ENCODE measurements at regions not wholly inside any gene's neighbourhood (a gene's known extent, or its start where the extent isn't known, plus 50 kb on each side); places are given as distances from the start of the nearest gene placed in this dataset.

DNA sequence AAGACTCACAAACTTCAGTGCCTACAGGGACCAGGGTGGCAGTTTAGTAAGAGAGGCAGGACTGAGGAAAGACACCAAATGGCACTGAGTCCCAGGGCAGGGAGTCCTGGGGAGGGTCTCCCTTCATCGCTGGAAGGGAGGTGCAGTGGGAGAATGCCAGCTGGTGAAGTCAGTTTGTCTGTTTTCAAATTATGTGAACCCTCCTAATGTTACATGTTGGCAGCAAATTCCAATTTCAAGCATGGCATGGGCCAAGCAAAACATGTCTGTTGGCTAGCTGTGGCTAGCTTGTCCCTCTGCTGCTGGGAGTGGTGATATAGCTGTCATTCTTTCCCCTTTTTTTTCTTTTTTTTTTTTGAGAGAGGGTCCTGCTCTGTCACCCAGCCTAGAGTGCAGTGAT lies 55.9 kb upstream of the HAAO start:
- no peak for DNase-seq

DNA sequence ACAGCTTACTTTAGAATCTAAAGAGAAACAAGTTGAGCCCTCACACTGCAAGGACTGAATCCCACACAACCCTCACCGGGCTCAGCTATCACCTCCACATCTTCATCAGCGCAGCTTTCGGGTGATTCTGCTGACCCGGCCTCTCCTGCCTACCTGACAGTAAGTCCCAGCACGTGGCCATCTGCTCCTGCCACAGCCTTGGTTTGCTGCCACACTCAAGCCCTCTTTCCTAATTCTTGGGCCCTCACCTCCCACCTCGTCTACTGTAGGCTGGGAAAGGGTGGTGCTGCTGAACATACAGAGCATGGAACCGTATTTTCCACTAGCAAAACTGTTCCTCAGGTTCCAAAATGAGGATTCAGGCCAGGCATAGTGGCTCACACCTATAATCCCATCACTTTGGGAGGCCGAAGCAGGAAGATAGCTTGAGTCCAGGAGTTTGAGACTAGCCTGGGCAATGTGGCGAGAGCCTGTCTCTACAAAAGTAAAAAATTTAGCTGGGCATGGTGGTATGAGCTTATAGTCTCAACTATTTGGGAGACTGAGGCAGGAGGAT lies 55.3 kb upstream of the HAAO start:
- DNase-seq, result no peak

- no peak for DNase-seq
Measured at GRCh38 chr2:42846932-42847595, 54.7 kb upstream of the HAAO start.

DNA sequence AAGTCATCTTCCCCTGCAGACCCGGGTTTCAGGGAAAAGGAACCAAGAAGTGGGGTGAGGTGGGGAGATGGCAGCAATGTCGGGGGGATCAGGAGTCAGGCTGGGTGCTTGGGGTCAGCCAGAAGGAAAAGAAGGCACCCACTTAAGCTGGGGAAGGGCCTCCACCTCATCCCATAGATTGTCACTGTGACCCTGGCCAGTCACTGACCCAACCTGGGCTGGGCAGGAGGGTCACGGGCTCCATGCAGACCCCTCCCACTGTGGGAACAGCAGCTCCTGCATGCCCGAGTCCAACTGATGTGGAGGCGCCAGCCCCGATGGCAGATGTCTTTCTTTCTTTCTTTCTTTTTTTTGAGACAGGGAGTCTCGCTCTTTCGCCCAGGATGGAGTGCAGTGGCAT lies 53.6 kb upstream of the HAAO start:
- no peak for DNase-seq

DNA sequence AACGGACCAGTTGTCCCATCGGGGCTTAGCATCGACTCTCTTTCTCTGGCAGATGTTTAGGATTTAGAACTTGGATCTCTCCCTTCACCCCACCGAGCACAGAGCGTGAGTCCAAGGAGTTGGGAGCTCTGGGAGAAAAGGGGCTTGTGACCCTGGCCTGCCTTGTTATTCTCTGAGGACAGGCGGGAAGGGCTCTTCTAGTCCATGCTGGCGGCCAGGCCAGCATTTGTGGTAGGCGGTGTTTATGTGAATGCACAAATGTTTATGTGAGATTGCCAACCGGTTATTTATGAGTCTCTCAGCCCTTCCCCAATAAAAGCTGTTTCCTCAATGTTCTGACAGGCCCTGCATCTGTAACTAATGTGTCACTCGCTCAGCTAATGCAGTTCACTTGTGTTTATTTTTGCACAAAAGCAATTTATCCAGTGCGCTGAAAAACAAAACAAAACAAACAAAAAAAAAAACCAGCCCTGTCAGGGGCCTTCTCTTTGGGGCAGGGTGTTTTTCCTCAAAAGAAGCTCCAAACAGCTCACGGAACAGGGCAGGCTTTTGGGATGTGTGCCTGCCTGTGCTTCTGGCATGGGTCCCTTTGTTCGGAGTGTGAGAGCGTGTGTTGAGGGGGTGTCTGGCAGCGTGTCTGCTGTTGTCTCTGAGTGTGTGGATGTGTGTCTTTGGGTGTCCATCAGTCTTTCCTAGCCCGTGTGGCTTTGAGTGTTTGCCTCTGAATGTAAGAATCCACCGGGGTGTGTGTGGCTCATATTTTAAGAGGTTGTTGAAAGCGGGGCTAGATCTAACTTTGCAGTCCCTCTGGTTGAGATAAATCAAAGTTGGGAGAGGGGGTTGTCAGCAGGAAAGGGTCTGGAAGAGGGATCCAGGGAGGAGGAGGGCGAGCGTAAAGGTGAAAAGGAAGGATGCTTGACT lies 52.8 kb upstream of the HAAO start:
- no peak for DNase-seq

DNA sequence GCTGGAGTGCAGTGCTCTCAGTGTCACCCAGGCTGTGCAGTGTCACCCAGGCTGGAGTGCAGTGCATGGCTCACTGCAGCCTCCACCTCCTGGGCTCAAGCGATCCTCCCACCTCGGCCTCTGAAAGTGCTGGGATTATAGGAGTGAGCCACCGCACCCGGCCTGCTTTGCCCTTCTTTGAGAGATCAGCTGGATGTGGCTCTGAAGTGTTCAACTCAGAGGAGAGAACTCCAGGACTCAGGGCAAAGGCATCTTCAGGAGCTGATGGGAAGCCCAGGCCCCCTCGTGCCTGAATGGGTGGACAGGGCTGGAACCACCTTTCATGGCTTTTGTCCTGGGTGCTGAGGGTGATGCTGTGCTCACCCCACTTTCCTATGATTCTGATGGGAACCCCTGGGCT lies 52.0 kb upstream of the HAAO start:
- DNase-seq, result no peak

- DNase-seq, result no peak
Measured at GRCh38 chr2:42843611-42844010, 51.2 kb upstream of the HAAO start.

DNA sequence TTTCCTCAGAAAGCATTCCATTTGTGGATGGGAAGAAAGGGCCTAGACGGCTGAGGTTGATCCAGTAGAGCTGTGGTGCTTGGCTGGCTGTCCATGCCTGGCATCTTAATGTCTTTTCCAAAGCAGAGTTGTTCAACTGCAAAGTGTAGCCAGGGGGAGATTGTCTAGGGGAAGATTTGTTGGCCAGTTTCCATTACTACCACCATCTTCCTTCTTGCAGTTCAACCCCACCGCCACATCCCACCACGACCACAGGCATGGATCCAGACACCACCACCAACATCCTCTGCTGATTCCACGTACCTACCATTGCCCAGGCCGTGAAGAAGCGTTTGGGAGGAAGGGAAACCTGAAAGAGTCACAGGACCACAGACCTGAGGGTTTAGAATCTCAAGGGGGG lies 50.7 kb upstream of the HAAO start:
- no peak for DNase-seq

DNA sequence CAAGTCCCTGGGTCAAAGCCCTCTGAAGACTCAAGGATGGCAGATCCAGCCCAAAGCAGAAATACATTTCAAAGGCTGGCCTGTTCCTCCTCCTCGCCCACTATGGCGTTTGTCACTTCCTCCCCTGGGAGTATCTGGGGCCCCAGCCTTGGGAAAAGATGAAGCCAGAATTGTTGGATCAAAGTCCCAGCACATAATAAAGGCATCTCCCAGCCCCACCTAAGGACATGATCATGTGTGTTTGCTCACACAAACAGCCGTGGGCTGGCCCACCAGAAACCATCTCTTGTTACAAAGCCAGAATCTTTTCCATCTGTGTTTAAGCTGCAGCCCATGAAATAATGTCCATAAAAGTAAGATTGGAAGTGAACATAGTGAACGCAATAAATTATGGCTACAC lies 50.1 kb upstream of the HAAO start:
- DNase-seq, result no peak
